Panc1 (cell line): ENCODE measurements at regions not wholly inside any gene's neighbourhood (a gene's known extent, or its start where the extent isn't known, plus 50 kb on each side); places are given as distances from the start of the nearest gene placed in this dataset.

Source experiments
- POLR2AphosphoS5 ChIP-seq: IDR thresholded peaks from 2 replicates; pipeline ENCODE4 v1.6.1; 2012; ENCODE audit warnings: mild to moderate bottlenecking, low read depth, low read length, moderate library complexity
- SIN3A ChIP-seq: IDR thresholded peaks from 2 replicates; pipeline ENCODE4 v1.6.1; 2012; ENCODE audit warnings: low read depth, mild to moderate bottlenecking, low read length, moderate library complexity, borderline replicate concordance; ENCODE audit not compliant: insufficient read depth
- TCF7L2 ChIP-seq: IDR thresholded peaks from 2 replicates; pipeline ENCODE4 v1.6.1; 2011; ENCODE audit warnings: mild to moderate bottlenecking, low read depth, low read length, inconsistent platforms
- TF ChIP-seq, protein P1 (sequence below): fragments of 450-650 bp; IDR thresholded peaks from 2 replicates; pipeline ENCODE4 v1.5.1; 2017; ENCODE audit warnings: mild to moderate bottlenecking
- TF ChIP-seq, protein P2 (sequence below), 2 experiments: IDR thresholded peaks; 2 replicates each; pipeline ENCODE4 v1.6.1; 2011 to 2012; ENCODE audit warnings: low read depth in 2 of 2, control low read depth in 1 of 2, low read length in 1 of 2, mild to moderate bottlenecking in 1 of 2, moderate library complexity in 1 of 2; ENCODE audit not compliant: insufficient read depth in 1 of 2

GRCh38 chr6:164037171-164037870 is 622.8 kb downstream of the QKI start:
- TF ChIP-seq, protein P1, sequence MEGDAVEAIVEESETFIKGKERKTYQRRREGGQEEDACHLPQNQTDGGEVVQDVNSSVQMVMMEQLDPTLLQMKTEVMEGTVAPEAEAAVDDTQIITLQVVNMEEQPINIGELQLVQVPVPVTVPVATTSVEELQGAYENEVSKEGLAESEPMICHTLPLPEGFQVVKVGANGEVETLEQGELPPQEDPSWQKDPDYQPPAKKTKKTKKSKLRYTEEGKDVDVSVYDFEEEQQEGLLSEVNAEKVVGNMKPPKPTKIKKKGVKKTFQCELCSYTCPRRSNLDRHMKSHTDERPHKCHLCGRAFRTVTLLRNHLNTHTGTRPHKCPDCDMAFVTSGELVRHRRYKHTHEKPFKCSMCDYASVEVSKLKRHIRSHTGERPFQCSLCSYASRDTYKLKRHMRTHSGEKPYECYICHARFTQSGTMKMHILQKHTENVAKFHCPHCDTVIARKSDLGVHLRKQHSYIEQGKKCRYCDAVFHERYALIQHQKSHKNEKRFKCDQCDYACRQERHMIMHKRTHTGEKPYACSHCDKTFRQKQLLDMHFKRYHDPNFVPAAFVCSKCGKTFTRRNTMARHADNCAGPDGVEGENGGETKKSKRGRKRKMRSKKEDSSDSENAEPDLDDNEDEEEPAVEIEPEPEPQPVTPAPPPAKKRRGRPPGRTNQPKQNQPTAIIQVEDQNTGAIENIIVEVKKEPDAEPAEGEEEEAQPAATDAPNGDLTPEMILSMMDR = no peak
- TF ChIP-seq POLR2AphosphoS5 = no peak
- no peak for TF ChIP-seq SIN3A
- TF ChIP-seq, protein P2, sequence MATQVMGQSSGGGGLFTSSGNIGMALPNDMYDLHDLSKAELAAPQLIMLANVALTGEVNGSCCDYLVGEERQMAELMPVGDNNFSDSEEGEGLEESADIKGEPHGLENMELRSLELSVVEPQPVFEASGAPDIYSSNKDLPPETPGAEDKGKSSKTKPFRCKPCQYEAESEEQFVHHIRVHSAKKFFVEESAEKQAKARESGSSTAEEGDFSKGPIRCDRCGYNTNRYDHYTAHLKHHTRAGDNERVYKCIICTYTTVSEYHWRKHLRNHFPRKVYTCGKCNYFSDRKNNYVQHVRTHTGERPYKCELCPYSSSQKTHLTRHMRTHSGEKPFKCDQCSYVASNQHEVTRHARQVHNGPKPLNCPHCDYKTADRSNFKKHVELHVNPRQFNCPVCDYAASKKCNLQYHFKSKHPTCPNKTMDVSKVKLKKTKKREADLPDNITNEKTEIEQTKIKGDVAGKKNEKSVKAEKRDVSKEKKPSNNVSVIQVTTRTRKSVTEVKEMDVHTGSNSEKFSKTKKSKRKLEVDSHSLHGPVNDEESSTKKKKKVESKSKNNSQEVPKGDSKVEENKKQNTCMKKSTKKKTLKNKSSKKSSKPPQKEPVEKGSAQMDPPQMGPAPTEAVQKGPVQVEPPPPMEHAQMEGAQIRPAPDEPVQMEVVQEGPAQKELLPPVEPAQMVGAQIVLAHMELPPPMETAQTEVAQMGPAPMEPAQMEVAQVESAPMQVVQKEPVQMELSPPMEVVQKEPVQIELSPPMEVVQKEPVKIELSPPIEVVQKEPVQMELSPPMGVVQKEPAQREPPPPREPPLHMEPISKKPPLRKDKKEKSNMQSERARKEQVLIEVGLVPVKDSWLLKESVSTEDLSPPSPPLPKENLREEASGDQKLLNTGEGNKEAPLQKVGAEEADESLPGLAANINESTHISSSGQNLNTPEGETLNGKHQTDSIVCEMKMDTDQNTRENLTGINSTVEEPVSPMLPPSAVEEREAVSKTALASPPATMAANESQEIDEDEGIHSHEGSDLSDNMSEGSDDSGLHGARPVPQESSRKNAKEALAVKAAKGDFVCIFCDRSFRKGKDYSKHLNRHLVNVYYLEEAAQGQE (IDR thresholded peaks at IDR 0.05; ENCODE audit: insufficient read depth in 1 of 2, low read depth in 2 of 2, low read length in 1 of 2) = no peak
- TF ChIP-seq TCF7L2 = no peak
